Mammary epithelial cell (primary cell): ENCODE measurements at regions not wholly inside any gene's neighbourhood (a gene's known extent, or its start where the extent isn't known, plus 50 kb on each side); places are given as distances from the start of the nearest gene placed in this dataset.

ENCODE experiments used
- CTCF ChIP-seq, 2 donors: IDR thresholded peaks in 1 of 2; conservative IDR thresholded peaks in 1 of 2; 2 replicates each; pipeline ENCODE4 v1.5.1; 2011 to 2012; ENCODE audit warnings: inconsistent platforms in 2 of 2, low read length in 2 of 2, mild to moderate bottlenecking in 2 of 2, control low read depth in 1 of 2, low read depth in 1 of 2; ENCODE audit not compliant: insufficient read depth in 1 of 2; ENCODE audit errors: extremely low read depth in 1 of 2
- EZH2 ChIP-seq: IDR thresholded peaks from 2 replicates; pipeline ENCODE4 v1.6.1; 2012; ENCODE audit warnings: low read length, inconsistent platforms, borderline replicate concordance

DNA sequence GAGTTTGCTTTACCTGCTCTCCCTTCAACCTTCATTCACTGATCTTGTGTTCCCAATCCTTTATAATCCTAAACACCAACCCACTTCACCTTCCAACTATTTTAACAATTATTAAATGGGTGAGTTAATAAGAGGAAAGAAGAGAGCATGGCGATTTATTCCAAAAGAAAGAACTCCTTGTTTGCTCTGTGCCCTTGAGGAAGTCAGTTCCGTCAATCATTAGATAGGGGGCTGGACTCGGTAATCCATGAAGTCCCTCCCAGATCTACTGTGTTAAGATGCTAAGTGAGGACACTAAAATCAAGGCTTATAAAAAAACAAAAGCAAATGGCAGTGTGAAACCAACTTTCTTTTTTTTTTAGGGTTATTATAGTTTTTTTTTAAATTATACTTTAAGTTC is 589.9 kb downstream of the XIRP2 start:
- TF ChIP-seq CTCF (conservative IDR thresholded peaks at IDR 0.05 in 1 of 2, IDR thresholded peaks at IDR 0.05 in 1 of 2; ENCODE audit: extremely low read depth in 1 of 2, insufficient read depth in 1 of 2, low read depth in 1 of 2, low read length in 2 of 2) = no peak
- TF ChIP-seq EZH2 = no peak
